T-helper 9 cell (primary cell): ENCODE measurements at regions not wholly inside any gene's neighbourhood (a gene's known extent, or its start where the extent isn't known, plus 50 kb on each side); places are given as distances from the start of the nearest gene placed in this dataset.
"Not testable (repeated sequence)": the region's sequence is repeated elsewhere in the genome, so short reads cannot be mapped to it uniquely, and the experiment has no call there.

Experiments
- DNase-seq: peaks from one replicate; pipeline ENCODE4 v3.0.0-alpha.2; 2020

GRCh38 chr7:45410893-45411292 lies 163.3 kb upstream of the ADCY1 start:
- DNase-seq, result no peak

GRCh38 chr7:45413419-45413818 lies 160.7 kb upstream of the ADCY1 start:
- no peak for DNase-seq

DNA sequence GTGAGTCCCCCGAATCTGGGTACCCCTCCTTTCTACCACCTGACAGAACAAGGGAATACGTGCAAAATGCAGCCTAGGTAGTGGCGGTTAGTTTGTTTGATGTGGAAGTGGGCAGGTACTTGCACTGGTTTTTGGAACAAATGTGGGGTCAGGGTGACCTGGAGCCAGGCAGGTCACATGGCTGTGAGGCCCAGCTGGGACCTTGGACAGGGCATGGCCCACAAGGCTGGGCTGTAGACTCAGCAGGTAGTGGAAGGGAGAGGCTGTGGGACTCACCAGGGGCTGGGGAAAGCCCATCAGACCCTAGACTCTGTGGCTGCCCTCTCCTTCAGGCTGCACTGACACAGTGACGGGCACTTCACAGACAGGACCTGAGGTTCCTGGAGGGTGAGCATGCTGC lies 159.9 kb upstream of the ADCY1 start:
- no peak for DNase-seq

- DNase-seq, result no peak
Measured at GRCh38 chr7:45415265-45415664, 158.9 kb upstream of the ADCY1 start.

- no peak for DNase-seq
Measured at GRCh38 chr7:45416846-45417245, 157.3 kb upstream of the ADCY1 start.

DNA sequence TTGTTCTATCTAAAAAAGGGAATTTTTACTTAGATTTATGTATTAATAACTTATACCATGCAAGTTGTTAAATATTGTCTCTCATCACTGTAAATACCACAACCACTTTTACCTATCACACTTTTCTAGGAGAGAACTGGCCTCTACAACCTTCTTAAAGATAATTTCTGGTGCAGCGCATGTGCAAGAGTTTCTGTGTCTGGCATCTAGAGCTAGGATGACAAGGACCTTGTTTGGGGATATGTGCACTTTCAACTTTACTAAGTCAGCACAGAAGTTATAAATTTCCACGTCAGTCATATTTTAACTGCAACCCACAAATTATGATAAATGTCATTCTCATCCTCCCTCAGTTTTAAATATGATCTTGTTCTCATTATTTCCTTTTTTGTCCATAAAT lies 156.9 kb upstream of the ADCY1 start:
- DNase-seq, result no peak

GRCh38 chr7:45417735-45418134 lies 156.4 kb upstream of the ADCY1 start:
- DNase-seq, result no peak

DNA sequence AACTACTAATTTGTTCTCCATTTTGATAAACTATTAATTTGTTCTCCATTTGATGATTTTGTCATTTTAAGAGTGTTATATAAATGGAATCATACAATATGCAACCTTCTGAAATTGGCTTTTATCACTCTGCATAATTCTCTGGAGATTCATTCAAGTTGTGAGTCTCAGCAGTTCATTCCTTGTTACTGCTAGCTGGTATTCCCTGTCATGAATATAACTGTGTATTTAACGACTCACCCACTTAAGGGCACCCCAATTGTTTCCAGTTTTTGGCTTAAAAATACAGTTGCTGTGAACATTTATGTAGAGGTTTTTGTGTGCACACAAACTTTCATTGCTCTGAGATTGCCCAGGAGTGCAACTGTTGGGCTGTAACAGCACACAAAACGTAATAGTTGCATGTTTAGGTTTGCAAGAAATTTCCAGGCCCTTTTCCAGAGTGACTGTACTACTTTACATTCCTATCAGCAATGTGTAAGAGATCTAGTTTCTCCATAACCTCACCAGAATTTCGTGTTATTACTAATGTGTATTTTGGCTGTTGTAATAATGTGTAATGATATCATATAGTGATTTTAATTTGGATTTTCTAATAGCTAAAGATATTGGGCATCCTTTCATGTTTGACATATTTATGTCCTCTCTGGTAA lies 153.2 kb upstream of the ADCY1 start:
- no peak for DNase-seq

DNA sequence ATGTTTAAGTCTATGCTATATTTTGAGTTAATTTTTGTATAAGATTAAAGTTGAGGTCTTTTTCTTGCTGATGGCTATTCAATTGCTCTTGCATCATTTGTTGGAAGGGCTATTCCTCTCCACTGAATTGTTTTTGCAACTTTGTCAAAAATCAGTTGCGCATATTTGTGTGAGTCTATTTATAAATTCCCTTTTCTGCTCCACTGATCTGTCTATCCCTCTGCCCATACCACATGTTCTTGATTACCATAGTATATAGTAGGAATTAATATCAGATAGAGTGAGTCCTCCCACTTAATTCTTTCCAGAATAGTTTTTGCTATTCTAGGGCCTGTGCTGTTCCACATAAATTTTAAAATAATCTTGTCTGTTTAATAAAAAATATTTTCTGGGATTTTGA lies 152.4 kb upstream of the ADCY1 start:
- no peak for DNase-seq

DNA sequence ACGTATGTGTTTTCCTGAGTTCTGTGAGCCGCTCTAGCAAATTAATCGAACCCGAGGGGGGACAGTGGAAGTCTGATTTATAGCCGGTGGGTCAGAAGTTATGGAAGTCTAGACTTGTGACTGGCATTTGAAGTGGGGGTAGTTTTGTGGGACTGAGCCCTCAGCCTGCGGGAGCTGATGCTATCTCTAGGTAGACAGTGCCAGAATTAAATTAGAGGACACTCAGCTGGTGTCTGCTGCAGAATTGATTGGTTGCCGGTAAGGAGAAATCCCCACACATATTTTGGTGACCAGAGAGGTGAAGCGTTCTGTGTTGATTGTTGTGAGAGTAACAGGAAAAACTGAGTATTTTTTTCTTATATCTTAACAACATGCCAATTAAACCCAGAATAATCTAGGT lies 143.8 kb upstream of the ADCY1 start:
- no peak for DNase-seq

DNA sequence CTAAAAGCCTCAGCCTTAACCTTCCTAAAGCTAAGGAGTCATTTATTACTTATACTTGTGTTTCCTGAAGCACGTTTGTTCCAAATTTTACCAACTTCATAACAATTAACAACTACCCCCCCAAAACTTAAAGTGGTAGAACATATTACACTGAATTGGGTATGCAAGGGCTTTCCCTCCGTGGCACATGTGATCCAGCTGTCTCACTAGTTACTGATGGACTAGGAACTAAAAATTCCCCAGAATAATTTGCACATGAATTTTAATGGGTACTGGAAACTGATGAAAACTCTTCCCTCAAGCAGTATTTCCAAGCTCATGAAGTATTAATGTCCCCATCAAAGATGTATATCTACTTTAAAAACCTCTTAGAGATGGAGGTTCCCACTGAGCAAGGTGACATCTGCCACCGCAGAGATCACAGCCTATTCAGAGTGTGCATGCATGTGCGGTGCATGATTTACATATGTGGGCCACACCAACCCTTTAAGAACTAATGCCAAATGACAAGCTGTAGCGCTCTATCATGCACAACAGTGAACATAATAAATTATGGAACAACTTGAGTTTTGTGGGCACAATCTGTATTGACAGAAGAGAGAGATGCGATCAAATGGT lies 139.9 kb upstream of the ADCY1 start:
- DNase-seq, result no peak

GRCh38 chr7:45435131-45435530 lies 139.0 kb upstream of the ADCY1 start:
- DNase-seq, result no peak

DNA sequence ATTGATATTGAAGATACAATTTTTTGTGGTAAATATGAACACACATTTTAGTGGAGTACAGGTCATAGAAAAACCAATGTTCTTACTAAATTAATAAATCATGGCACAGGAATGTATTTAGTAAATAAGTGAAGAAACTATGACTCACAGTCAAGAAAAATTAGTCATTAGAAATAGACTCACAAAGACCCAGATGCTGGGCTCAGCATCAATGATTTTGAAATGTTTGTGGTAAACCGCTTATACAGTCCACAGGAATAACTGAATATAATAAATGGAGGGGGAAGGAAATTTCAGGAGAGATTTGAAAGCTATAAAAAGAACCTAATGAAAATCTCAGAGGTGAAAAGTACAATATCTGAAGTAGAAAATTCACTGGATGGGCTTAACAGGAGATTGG lies 138.3 kb upstream of the ADCY1 start:
- no peak for DNase-seq

DNA sequence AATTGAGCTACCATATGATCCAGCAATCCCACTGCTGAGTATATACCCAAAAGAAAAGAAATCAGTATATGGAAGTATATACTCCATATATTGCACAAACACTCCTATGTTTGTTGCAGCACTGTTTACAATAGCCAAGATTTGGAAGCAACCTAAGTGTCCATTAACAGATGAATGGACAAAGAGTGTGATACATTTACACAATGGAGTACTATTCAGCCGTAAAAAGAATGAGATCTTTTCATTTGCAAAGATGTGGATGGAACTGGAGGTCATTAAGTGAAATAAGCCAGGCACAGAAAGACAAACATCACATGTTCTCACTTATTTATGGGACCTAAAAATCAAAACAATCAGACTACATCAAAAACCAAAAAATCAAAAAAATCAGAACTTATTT lies 133.4 kb upstream of the ADCY1 start:
- DNase-seq, result not testable (repeated sequence)

DNA sequence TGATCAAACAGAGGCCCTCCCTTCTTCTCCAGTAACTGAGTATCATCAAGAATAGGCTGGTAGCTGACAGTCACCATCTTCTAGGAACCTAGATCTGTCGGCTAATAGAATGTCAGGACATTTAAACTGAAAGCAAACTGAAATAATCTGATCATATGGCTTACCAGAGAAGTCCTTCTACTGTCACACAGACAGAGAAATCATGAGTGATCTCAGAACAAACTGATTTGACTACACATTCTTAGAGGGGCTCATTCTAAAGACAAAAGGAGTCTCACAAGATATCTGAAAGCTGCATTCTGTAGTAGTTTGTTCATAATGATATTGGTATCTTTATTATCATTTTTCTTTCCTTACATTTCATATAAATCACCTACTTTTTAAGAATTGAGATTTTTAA lies 130.9 kb upstream of the ADCY1 start:
- no peak for DNase-seq

- no peak for DNase-seq
Measured at GRCh38 chr7:45446195-45446944, 127.8 kb upstream of the ADCY1 start.

- DNase-seq, result no peak
Measured at GRCh38 chr7:45447296-45447695, 126.9 kb upstream of the ADCY1 start.

GRCh38 chr7:45450571-45451204 lies 123.5 kb upstream of the ADCY1 start:
- no peak for DNase-seq

DNA sequence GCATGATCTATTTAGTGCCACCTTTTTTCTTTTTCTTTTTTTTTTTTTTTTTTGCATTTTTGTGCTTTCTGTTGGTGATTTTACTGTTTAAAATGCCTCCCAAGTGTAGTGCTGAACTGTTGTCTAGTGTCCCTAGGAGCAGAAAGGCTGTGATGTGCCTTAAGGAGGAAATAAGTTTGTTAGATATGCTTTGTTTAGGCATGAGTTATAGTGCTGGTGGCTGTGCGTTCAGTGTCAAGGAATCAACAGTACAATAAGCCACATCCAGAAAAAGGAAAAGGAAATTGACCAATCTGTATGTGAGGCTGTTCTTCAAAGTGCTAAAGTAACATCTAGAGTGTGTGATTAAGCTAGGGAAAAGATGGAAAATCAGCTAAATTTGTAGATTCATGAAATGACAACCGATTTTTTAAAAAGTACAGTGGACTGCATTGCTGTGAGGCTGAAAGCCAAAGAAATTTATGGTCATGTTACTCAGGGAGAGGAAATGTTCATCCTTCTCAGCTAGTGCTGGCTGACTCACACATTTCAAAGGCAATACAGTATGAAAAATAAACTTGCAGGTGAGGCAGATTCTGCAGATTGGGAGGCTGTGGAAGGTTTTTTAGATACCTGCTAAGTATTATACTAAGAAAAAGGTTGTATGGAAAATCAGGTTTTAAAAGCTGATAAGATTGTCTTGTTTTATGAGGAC lies 122.7 kb upstream of the ADCY1 start:
- DNase-seq, result no peak

- DNase-seq, result no peak
Measured at GRCh38 chr7:45454771-45455170, 119.4 kb upstream of the ADCY1 start.

DNA sequence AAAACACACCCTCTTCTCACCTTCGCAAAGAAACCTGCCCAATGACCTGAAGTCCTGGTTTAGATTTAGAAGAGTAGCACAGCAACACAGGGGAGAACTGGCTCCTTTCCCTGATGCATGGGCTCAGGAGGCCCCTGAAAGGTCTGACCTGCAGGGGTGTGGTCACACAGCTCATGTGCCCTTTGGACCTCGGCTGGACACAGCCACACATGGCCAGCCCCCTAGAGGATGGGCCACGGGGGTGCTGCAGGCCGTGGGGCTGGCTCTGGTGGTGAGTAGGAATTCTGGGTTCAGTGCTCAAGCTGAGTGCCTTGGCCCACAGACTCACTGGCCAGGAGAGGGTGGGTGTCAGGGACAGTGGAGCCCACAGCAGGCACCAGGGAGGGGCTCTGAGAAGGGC lies 118.5 kb upstream of the ADCY1 start:
- no peak for DNase-seq

GRCh38 chr7:45456105-45456504 lies 118.1 kb upstream of the ADCY1 start:
- no peak for DNase-seq
